H9 (cell line): ENCODE measurements at regions not wholly inside any gene's neighbourhood (a gene's known extent, or its start where the extent isn't known, plus 50 kb on each side); places are given as distances from the start of the nearest gene placed in this dataset.

Experiments
- DNase-seq: peaks from one replicate; pipeline ENCODE4 v3.0.0-alpha.2; 2017
- H2AFZ ChIP-seq: one replicate; pipeline ENCODE4 v1.6.1; 2013; ENCODE audit warnings: mild to moderate bottlenecking, low read length, control low read depth, moderate library complexity
- H2AK5ac ChIP-seq: 2 replicates; pipeline ENCODE4 v1.6.1; 2013; ENCODE audit warnings: low read length, control low read depth, mixed read lengths; ENCODE audit not compliant: insufficient read length
- H2BK120ac ChIP-seq: one replicate; pipeline ENCODE4 v1.6.1; 2013; ENCODE audit warnings: low read depth, mild to moderate bottlenecking, low read length, control low read depth, inconsistent platforms; ENCODE audit not compliant: poor library complexity, severe bottlenecking
- H2BK12ac ChIP-seq: 2 replicates; pipeline ENCODE4 v1.6.1; 2013; ENCODE audit warnings: low read length, control low read depth, mixed read lengths, low read depth; ENCODE audit not compliant: insufficient read length
- H2BK15ac ChIP-seq: 2 replicates; pipeline ENCODE4 v1.6.1; 2013; ENCODE audit warnings: low read depth, low read length, control low read depth
- H2BK20ac ChIP-seq: one replicate; pipeline ENCODE4 v1.6.1; 2013; ENCODE audit warnings: low read depth, mild to moderate bottlenecking, low read length, control low read depth, inconsistent platforms; ENCODE audit not compliant: poor library complexity, severe bottlenecking
- H2BK5ac ChIP-seq: 2 replicates; pipeline ENCODE4 v1.6.1; 2013; ENCODE audit warnings: low read length, control low read depth, mixed read lengths; ENCODE audit not compliant: insufficient read length
- H3K14ac ChIP-seq: 2 replicates; pipeline ENCODE4 v1.6.1; 2013; ENCODE audit warnings: low read length, control low read depth; ENCODE audit not compliant: insufficient read depth
- H3K18ac ChIP-seq: 2 replicates; pipeline ENCODE4 v1.6.1; 2013; ENCODE audit warnings: low read depth, mild to moderate bottlenecking, mixed read lengths, low read length, control low read depth; ENCODE audit not compliant: insufficient read length
- H3K23ac ChIP-seq: 2 replicates; pipeline ENCODE4 v1.6.1; 2013; ENCODE audit warnings: low read length, control low read depth, mixed read lengths, low read depth; ENCODE audit not compliant: insufficient read length
- H3K23me2 ChIP-seq: 2 replicates; pipeline ENCODE4 v1.6.1; 2013; ENCODE audit warnings: low read depth, mild to moderate bottlenecking, mixed read lengths, low read length, control low read depth; ENCODE audit not compliant: insufficient read length, poor library complexity, severe bottlenecking
- H3K27ac ChIP-seq: 2 replicates; pipeline ENCODE4 v1.5.1; 2013; ENCODE audit warnings: low read length, control low read depth, mixed read lengths, low read depth; ENCODE audit not compliant: insufficient read length
- H3K27me3 ChIP-seq: 2 replicates; pipeline ENCODE4 v1.6.1; 2013; ENCODE audit warnings: low read length, control low read depth, inconsistent platforms; ENCODE audit not compliant: insufficient read depth
- H3K4ac ChIP-seq: 2 replicates; pipeline ENCODE4 v1.6.1; 2013; ENCODE audit warnings: low read depth, mild to moderate bottlenecking, control low read depth, inconsistent platforms, low read length, moderate library complexity
- H3K4me1 ChIP-seq: 2 replicates; pipeline ENCODE4 v1.6.1; 2013; ENCODE audit warnings: low read length, control low read depth, inconsistent platforms; ENCODE audit not compliant: insufficient read depth
- H3K4me2 ChIP-seq: 2 replicates; pipeline ENCODE4 v1.6.1; 2013; ENCODE audit warnings: low read length, control low read depth, mixed read lengths; ENCODE audit not compliant: insufficient read length, insufficient read depth
- H3K56ac ChIP-seq: 2 replicates; pipeline ENCODE4 v1.6.1; 2013; ENCODE audit warnings: low read depth, mild to moderate bottlenecking, mixed read lengths, low read length, control low read depth; ENCODE audit not compliant: insufficient read length
- H3K79me1 ChIP-seq: 2 replicates; pipeline ENCODE4 v1.6.1; 2013; ENCODE audit warnings: low read depth, mild to moderate bottlenecking, moderate library complexity, low read length, control low read depth, inconsistent platforms; ENCODE audit not compliant: insufficient read depth, poor library complexity, severe bottlenecking
- H3K79me2 ChIP-seq: 2 replicates; pipeline ENCODE4 v1.6.1; 2013; ENCODE audit warnings: low read length, control low read depth, inconsistent platforms; ENCODE audit not compliant: insufficient read depth
- H3K9ac ChIP-seq: 2 replicates; pipeline ENCODE4 v1.6.1; 2013; ENCODE audit warnings: low read length, control low read depth, mixed read lengths; ENCODE audit not compliant: insufficient read length; ENCODE audit errors: extremely low read depth
- H3K9me3 ChIP-seq: one replicate; pipeline ENCODE4 v1.6.1; 2013; ENCODE audit warnings: low read depth, low read length, inconsistent platforms; ENCODE audit not compliant: control insufficient read depth
- H3T11ph ChIP-seq: one replicate; pipeline ENCODE4 v1.6.1; 2013; ENCODE audit warnings: mild to moderate bottlenecking, low read length, control low read depth, inconsistent platforms
- H4K20me1 ChIP-seq: one replicate; pipeline ENCODE4 v1.6.1; 2013; ENCODE audit not compliant: control insufficient read depth, insufficient read length, insufficient read depth
- H4K5ac ChIP-seq: 2 replicates; pipeline ENCODE4 v1.6.1; 2013; ENCODE audit warnings: low read depth, mild to moderate bottlenecking, mixed read lengths, low read length, control low read depth; ENCODE audit not compliant: insufficient read length
- H4K8ac ChIP-seq: replicated peaks from 2 replicates; pipeline ENCODE4 v1.6.1; 2013; ENCODE audit warnings: low read length, control low read depth, mixed read lengths, low read depth; ENCODE audit not compliant: insufficient read length
- H4K91ac ChIP-seq: 2 replicates; pipeline ENCODE4 v1.6.1; 2013; ENCODE audit warnings: low read depth, mild to moderate bottlenecking, moderate library complexity, mixed read lengths, low read length, control low read depth; ENCODE audit not compliant: insufficient read length
- H3K27ac Mint-ChIP-seq, 3 experiments: 2 replicates in 2 of 3; 3 replicates in 1 of 3; pipeline ENCODE4 v1.8.0; 2020 to 2021; ENCODE audit warnings: mixed read lengths in 3 of 3, mild to moderate bottlenecking in 1 of 3, moderate library complexity in 1 of 3
- H3K27me3 Mint-ChIP-seq: 2 replicates; pipeline ENCODE4 v1.8.0; 2021; ENCODE audit warnings: low read depth, mild to moderate bottlenecking, moderate library complexity, mixed read lengths
- H3K36me3 Mint-ChIP-seq, 3 experiments: 2 replicates in 2 of 3; 3 replicates in 1 of 3; pipeline ENCODE4 v1.8.0; 2020 to 2021; ENCODE audit warnings: low read depth in 3 of 3, mixed read lengths in 3 of 3; ENCODE audit not compliant: insufficient read depth in 1 of 3
- H3K4me1 Mint-ChIP-seq, 2 experiments: 2 replicates each; pipeline ENCODE4 v1.8.0; 2020; ENCODE audit warnings: mixed read lengths in 2 of 2
- H3K4me3 Mint-ChIP-seq, 2 experiments: 2 replicates in 1 of 2; 3 replicates in 1 of 2; pipeline ENCODE4 v1.8.0; 2020 to 2021; ENCODE audit warnings: mild to moderate bottlenecking in 2 of 2, mixed read lengths in 2 of 2, moderate library complexity in 1 of 2
- H3K9me3 Mint-ChIP-seq, 2 experiments: 2 replicates in 1 of 2; 3 replicates in 1 of 2; pipeline ENCODE4 v1.8.0; 2020; ENCODE audit warnings: mild to moderate bottlenecking in 2 of 2, mixed read lengths in 2 of 2, moderate library complexity in 1 of 2
- WGBS: extraction: QIAGEN DNeasy Blood & Tissue Kit; methylation state at CpG from one replicate; pipeline ENCODE4 v1.1.7; 2013; ENCODE audit warnings: missing lambda C conversion rate, low lambda C conversion rate, mixed read lengths; ENCODE audit not compliant: insufficient read length; ENCODE audit errors: extremely low coverage; 5-methylcytosine and 5-hydroxymethylcytosine counted together
- TF ChIP-seq, protein P1 (sequence below): fragments of 200-600 bp; sonication (generic); conservative IDR thresholded peaks from 3 replicates; pipeline ENCODE4 v1.8.0; 2021; ENCODE audit warnings: antibody characterized with exemption, mild to moderate bottlenecking

DNA sequence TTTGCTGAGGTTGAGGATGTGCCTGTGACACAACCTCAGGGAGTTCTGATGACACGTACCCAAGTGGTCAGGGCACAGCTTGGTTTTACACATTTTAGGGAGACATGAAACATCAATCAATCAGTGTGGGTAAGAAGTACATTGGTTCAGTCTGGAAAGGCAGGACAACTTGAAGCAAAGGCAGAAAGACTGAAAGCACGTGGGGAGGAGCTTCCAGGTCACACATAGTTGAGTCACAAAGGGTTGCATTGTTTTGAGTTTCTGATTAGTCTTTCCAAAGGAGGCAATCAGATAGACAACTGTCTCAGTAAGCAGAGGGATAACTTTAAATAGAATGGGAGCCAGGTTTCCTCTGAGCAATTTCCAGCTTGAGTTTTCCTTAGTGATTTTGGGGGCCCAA lies 1910.0 kb upstream of the AGA start:
- no peak overlapping the region for H3K23ac ChIP-seq
- no peaks in the 10 kb centered on the region for H3K79me2 ChIP-seq
- no peak overlapping the region for H4K5ac ChIP-seq
- Mint-ChIP-seq H3K36me3 (no peaks in the 10 kb centered on the region), H3K27me3 (no peaks in the 10 kb centered on the region), H3K9me3 (no peaks in the 10 kb centered on the region; a peak in 1 of 5 replicates), H3K27ac (no peak overlapping the region), H3K4me3 (no peak overlapping the region), H3K4me1 (peaks cover 0 to 7% of the 10 kb centered on the region in 2 experiments; a peak in 2 of 4 replicates)
- no peak overlapping the region for H2AFZ ChIP-seq
- H4K8ac ChIP-seq, result no peak overlapping the region
- H2BK5ac ChIP-seq, result no peak overlapping the region
- H2BK15ac ChIP-seq, result no peak overlapping the region
- H4K91ac ChIP-seq, result no peak overlapping the region
- no peak overlapping the region for H3K27ac ChIP-seq
- no peaks in the 10 kb centered on the region for H3K23me2 ChIP-seq
- no peaks in the 10 kb centered on the region for H3K79me1 ChIP-seq
- no peak overlapping the region for H3T11ph ChIP-seq
- no peaks in the 10 kb centered on the region for H3K27me3 ChIP-seq
- H3K14ac ChIP-seq, result no peak overlapping the region
- H3K18ac ChIP-seq, result no peak overlapping the region
- H3K9ac ChIP-seq, result no peak overlapping the region
- no peak overlapping the region for H2BK20ac ChIP-seq
- no peaks in the 10 kb centered on the region; the same call in 1 of the 2 replicates for H3K4me1 ChIP-seq
- no peak overlapping the region for H3K4ac ChIP-seq
- H2BK120ac ChIP-seq, result no peak overlapping the region
- TF ChIP-seq, protein P1, sequence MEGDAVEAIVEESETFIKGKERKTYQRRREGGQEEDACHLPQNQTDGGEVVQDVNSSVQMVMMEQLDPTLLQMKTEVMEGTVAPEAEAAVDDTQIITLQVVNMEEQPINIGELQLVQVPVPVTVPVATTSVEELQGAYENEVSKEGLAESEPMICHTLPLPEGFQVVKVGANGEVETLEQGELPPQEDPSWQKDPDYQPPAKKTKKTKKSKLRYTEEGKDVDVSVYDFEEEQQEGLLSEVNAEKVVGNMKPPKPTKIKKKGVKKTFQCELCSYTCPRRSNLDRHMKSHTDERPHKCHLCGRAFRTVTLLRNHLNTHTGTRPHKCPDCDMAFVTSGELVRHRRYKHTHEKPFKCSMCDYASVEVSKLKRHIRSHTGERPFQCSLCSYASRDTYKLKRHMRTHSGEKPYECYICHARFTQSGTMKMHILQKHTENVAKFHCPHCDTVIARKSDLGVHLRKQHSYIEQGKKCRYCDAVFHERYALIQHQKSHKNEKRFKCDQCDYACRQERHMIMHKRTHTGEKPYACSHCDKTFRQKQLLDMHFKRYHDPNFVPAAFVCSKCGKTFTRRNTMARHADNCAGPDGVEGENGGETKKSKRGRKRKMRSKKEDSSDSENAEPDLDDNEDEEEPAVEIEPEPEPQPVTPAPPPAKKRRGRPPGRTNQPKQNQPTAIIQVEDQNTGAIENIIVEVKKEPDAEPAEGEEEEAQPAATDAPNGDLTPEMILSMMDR, result no peak
- H4K20me1 ChIP-seq, result no peaks in the 10 kb centered on the region
- H3K9me3 ChIP-seq, result no peaks in the 10 kb centered on the region
- no CpG with 5 or more reads among the region's 2 CpGs for WGBS
- H2BK12ac ChIP-seq, result no peak overlapping the region
- no peak overlapping the region for H2AK5ac ChIP-seq
- no peak for DNase-seq
- H3K56ac ChIP-seq, result no peak overlapping the region
- no peak overlapping the region for H3K4me2 ChIP-seq
